ENCODE measurements at regions not wholly inside any gene's neighbourhood (a gene's known extent, or its start where the extent isn't known, plus 50 kb on each side); places are given as distances from the start of the nearest gene placed in this dataset.
A peak's percentile ranks its signal among the peaks of the same experiment; 100 is the strongest.

GRCh38 chr5:162852134-162852533 is 585.3 kb upstream of the CCNG1 start:
- no peaks in the 10 kb centered on the region for H3K4me1 ChIP-seq (ENCODE audit: control insufficient read depth, insufficient read depth, low read length, poor library complexity, severe bottlenecking)
- no peak overlapping the region for H3K4me3 ChIP-seq (ENCODE audit: low read depth, low read length)
- Mint-ChIP-seq H3K27me3 (no peaks in the 10 kb centered on the region), H3K27ac (no peak overlapping the region), H3K36me3 (no peaks in the 10 kb centered on the region), H3K4me3 (no peak overlapping the region), H3K9me3 (peaks cover 4 to 26% (median 8%) of the 10 kb centered on the region in 7 donors), H3K4me1 (no peaks in the 10 kb centered on the region)
- H3K36me3 ChIP-seq (ENCODE audit: control insufficient read depth, insufficient read depth, low read length), result no peaks in the 10 kb centered on the region
- H3K9me3 ChIP-seq (ENCODE audit: control insufficient read depth in 2 of 2, low read length in 2 of 2), result peaks cover 3 to 4% of the 10 kb centered on the region in 2 experiments
- no peak for DNase-seq
- no peak for ATAC-seq (ENCODE audit: low read depth in 2 of 2)
- no peaks in the 10 kb centered on the region for H3K27me3 ChIP-seq (ENCODE audit: control insufficient read depth, insufficient read depth, low read length)
- no peak overlapping the region for H3K27ac ChIP-seq (ENCODE audit: insufficient read depth, low read length, poor library complexity, severe bottlenecking)

- DNase-seq (no peak), ATAC-seq (ENCODE audit: low read depth in 2 of 2) (no peak)
- Histone ChIP-seq H3K9me3 (ENCODE audit: control insufficient read depth in 2 of 2, low read length in 2 of 2) (peaks cover 6 to 14% of the 10 kb centered on the region in 2 experiments), H3K4me3 (ENCODE audit: low read depth, low read length) (no peak overlapping the region), H3K27me3 (ENCODE audit: control insufficient read depth, insufficient read depth, low read length) (no peaks in the 10 kb centered on the region), H3K36me3 (ENCODE audit: control insufficient read depth, insufficient read depth, low read length) (no peaks in the 10 kb centered on the region), H3K27ac (ENCODE audit: insufficient read depth, low read length, poor library complexity, severe bottlenecking) (no peak overlapping the region), H3K4me1 (ENCODE audit: control insufficient read depth, insufficient read depth, low read length, poor library complexity, severe bottlenecking) (no peaks in the 10 kb centered on the region)
- Mint-ChIP-seq H3K9me3 (peaks cover 2 to 18% (median 8%) of the 10 kb centered on the region in 7 donors), H3K36me3 (no peaks in the 10 kb centered on the region), H3K4me3 (no peak overlapping the region), H3K27ac (no peak overlapping the region), H3K4me1 (no peaks in the 10 kb centered on the region), H3K27me3 (no peaks in the 10 kb centered on the region)
These were observed 578.6 kb upstream of the CCNG1 start for GRCh38 chr5:162858770-162859169.

DNA sequence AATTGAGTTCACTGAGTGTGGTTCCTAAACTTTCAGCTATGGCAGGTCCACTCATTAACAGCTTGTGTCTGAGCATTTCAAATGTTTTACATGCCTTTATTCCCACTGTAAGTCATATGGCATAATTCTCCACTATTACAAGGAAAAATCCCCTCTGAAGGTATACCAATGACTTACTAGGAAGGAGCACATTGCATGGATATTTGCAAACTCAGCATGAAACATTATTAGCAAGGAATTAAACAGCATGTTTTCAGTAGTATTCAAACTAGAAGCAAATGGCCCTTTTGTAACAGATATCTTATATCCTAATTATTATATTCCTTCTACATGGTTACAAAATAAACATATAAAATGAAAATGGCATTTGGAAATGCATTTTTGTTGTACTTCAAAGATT is 566.4 kb upstream of the CCNG1 start:
- Mint-ChIP-seq H3K4me3 (peak overlapping the region in 1 of 4 donors; percentile 38), H3K9me3 (peaks cover 6 to 27% (median 10%) of the 10 kb centered on the region in 7 donors)

GRCh38 chr5:162882629-162883028 is 554.8 kb upstream of the CCNG1 start:
- H3K36me3 Mint-ChIP-seq, result no peaks in the 10 kb centered on the region
- no peaks in the 10 kb centered on the region for H3K27me3 Mint-ChIP-seq

More for the DNA sequence above, 566.4 kb upstream of the CCNG1 start:
- H3K27me3 ChIP-seq (ENCODE audit: control insufficient read depth, insufficient read depth, low read length), result no peaks in the 10 kb centered on the region
- Mint-ChIP-seq H3K27me3 (no peaks in the 10 kb centered on the region), H3K27ac (no peak overlapping the region), H3K36me3 (no peaks in the 10 kb centered on the region), H3K4me1 (no peaks in the 10 kb centered on the region)
- no peaks in the 10 kb centered on the region for H3K36me3 ChIP-seq (ENCODE audit: control insufficient read depth, insufficient read depth, low read length)
- ATAC-seq (ENCODE audit: low read depth in 2 of 2) (no peak), DNase-seq (no peak)
- H3K27ac ChIP-seq (ENCODE audit: insufficient read depth, low read length, poor library complexity, severe bottlenecking), result no peak overlapping the region
- peaks cover 0 to 5% of the 10 kb centered on the region in 2 experiments for H3K9me3 ChIP-seq (ENCODE audit: control insufficient read depth in 2 of 2, low read length in 2 of 2)
- H3K4me1 ChIP-seq (ENCODE audit: control insufficient read depth, insufficient read depth, low read length, poor library complexity, severe bottlenecking), result no peaks in the 10 kb centered on the region
- no peak overlapping the region for H3K4me3 ChIP-seq (ENCODE audit: low read depth, low read length)

GRCh38 chr5:162886717-162887116 is 550.7 kb upstream of the CCNG1 start:
- DNase-seq, result no peak
- H3K27ac ChIP-seq (ENCODE audit: insufficient read depth, low read length, poor library complexity, severe bottlenecking), result no peak overlapping the region
- Mint-ChIP-seq H3K27me3 (no peaks in the 10 kb centered on the region), H3K4me3 (no peak overlapping the region), H3K9me3 (peaks cover 0 to 14% (median 6%) of the 10 kb centered on the region in 7 donors), H3K4me1 (no peaks in the 10 kb centered on the region), H3K27ac (no peak overlapping the region), H3K36me3 (no peaks in the 10 kb centered on the region)
- no peak overlapping the region for H3K4me3 ChIP-seq (ENCODE audit: low read depth, low read length)
- ATAC-seq (ENCODE audit: low read depth in 2 of 2), result no peak
- H3K36me3 ChIP-seq (ENCODE audit: control insufficient read depth, insufficient read depth, low read length), result no peaks in the 10 kb centered on the region
- H3K27me3 ChIP-seq (ENCODE audit: control insufficient read depth, insufficient read depth, low read length), result no peaks in the 10 kb centered on the region
- H3K4me1 ChIP-seq (ENCODE audit: control insufficient read depth, insufficient read depth, low read length, poor library complexity, severe bottlenecking), result no peaks in the 10 kb centered on the region
- no peaks in the 10 kb centered on the region for H3K9me3 ChIP-seq (ENCODE audit: control insufficient read depth in 2 of 2, low read length in 2 of 2)

More at GRCh38 chr5:162882629-162883028, 554.8 kb upstream of the CCNG1 start:
- H3K27me3 ChIP-seq (ENCODE audit: control insufficient read depth, insufficient read depth, low read length), result no peaks in the 10 kb centered on the region
- H3K36me3 ChIP-seq (ENCODE audit: control insufficient read depth, insufficient read depth, low read length), result no peaks in the 10 kb centered on the region
- H3K9me3 ChIP-seq (ENCODE audit: control insufficient read depth in 2 of 2, low read length in 2 of 2), result no peaks in the 10 kb centered on the region
- ATAC-seq (ENCODE audit: low read depth in 2 of 2), result no peak
- H3K4me3 Mint-ChIP-seq, result no peak overlapping the region
- H3K4me1 ChIP-seq (ENCODE audit: control insufficient read depth, insufficient read depth, low read length, poor library complexity, severe bottlenecking), result no peaks in the 10 kb centered on the region
- peaks cover 0 to 12% (median 6%) of the 10 kb centered on the region in 7 donors for H3K9me3 Mint-ChIP-seq
- no peak overlapping the region for H3K27ac ChIP-seq (ENCODE audit: insufficient read depth, low read length, poor library complexity, severe bottlenecking)
- H3K4me3 ChIP-seq (ENCODE audit: low read depth, low read length), result no peak overlapping the region
- no peaks in the 10 kb centered on the region for H3K4me1 Mint-ChIP-seq
- DNase-seq, result no peak
- no peak overlapping the region for H3K27ac Mint-ChIP-seq

DNA sequence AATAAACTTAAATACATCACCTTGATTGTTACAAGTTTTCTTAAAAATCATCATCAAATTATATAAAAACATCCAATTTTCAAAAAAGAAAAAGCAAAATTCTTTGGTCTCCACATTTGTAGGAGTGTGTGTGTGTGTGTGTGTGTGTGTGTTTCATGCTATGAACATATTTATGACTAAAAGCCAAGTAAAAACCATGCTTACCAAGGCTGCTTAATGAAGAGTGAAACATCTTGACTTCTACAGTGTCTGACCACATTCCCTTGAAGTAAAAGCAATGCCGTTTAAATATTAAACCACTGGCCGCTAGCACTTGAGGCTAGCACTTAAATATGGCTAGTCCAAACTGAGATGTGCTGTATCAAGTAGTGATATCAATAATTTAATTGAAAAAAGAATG is 549.1 kb upstream of the CCNG1 start:
- ATAC-seq (ENCODE audit: low read depth in 2 of 2), result no peak

GRCh38 chr5:162911873-162912272 is 525.5 kb upstream of the CCNG1 start:
- Histone ChIP-seq H3K36me3 (ENCODE audit: control insufficient read depth, insufficient read depth, low read length) (no peaks in the 10 kb centered on the region), H3K4me3 (ENCODE audit: low read depth, low read length) (no peak overlapping the region), H3K27ac (ENCODE audit: insufficient read depth, low read length, poor library complexity, severe bottlenecking) (no peak overlapping the region), H3K27me3 (ENCODE audit: control insufficient read depth, insufficient read depth, low read length) (no peaks in the 10 kb centered on the region), H3K4me1 (ENCODE audit: control insufficient read depth, insufficient read depth, low read length, poor library complexity, severe bottlenecking) (no peaks in the 10 kb centered on the region), H3K9me3 (ENCODE audit: control insufficient read depth in 2 of 2, low read length in 2 of 2) (no peaks in the 10 kb centered on the region)
- Mint-ChIP-seq H3K9me3 (peaks cover 0 to 7% (median 3%) of the 10 kb centered on the region in 7 donors), H3K27ac (no peak overlapping the region), H3K27me3 (no peaks in the 10 kb centered on the region), H3K36me3 (no peaks in the 10 kb centered on the region), H3K4me3 (no peak overlapping the region), H3K4me1 (no peaks in the 10 kb centered on the region)
- ATAC-seq (ENCODE audit: low read depth in 2 of 2) (no peak), DNase-seq (no peak)

More for the DNA sequence above, 549.1 kb upstream of the CCNG1 start:
- Mint-ChIP-seq H3K4me1 (no peaks in the 10 kb centered on the region), H3K4me3 (no peak overlapping the region), H3K36me3 (no peaks in the 10 kb centered on the region), H3K27me3 (no peaks in the 10 kb centered on the region), H3K27ac (no peak overlapping the region), H3K9me3 (peaks cover 0 to 18% (median 3%) of the 10 kb centered on the region in 7 donors)
- Histone ChIP-seq H3K4me1 (ENCODE audit: control insufficient read depth, insufficient read depth, low read length, poor library complexity, severe bottlenecking) (no peaks in the 10 kb centered on the region), H3K4me3 (ENCODE audit: low read depth, low read length) (no peak overlapping the region), H3K27me3 (ENCODE audit: control insufficient read depth, insufficient read depth, low read length) (no peaks in the 10 kb centered on the region), H3K36me3 (ENCODE audit: control insufficient read depth, insufficient read depth, low read length) (no peaks in the 10 kb centered on the region), H3K9me3 (ENCODE audit: control insufficient read depth in 2 of 2, low read length in 2 of 2) (no peaks in the 10 kb centered on the region), H3K27ac (ENCODE audit: insufficient read depth, low read length, poor library complexity, severe bottlenecking) (no peak overlapping the region)
- no peak for DNase-seq

GRCh38 chr5:162916368-162916767 is 521.0 kb upstream of the CCNG1 start:
- no peak for ATAC-seq (ENCODE audit: low read depth in 2 of 2)
- Mint-ChIP-seq H3K4me1 (no peaks in the 10 kb centered on the region), H3K9me3 (peaks cover 0 to 19% (median 4%) of the 10 kb centered on the region in 7 donors), H3K27me3 (no peaks in the 10 kb centered on the region), H3K4me3 (no peak overlapping the region), H3K36me3 (no peaks in the 10 kb centered on the region), H3K27ac (no peak overlapping the region)
- H3K9me3 ChIP-seq (ENCODE audit: control insufficient read depth in 2 of 2, low read length in 2 of 2), result no peaks in the 10 kb centered on the region
- H3K4me3 ChIP-seq (ENCODE audit: low read depth, low read length), result no peak overlapping the region
- no peaks in the 10 kb centered on the region for H3K4me1 ChIP-seq (ENCODE audit: control insufficient read depth, insufficient read depth, low read length, poor library complexity, severe bottlenecking)
- H3K27me3 ChIP-seq (ENCODE audit: control insufficient read depth, insufficient read depth, low read length), result no peaks in the 10 kb centered on the region
- DNase-seq, result no peak
- H3K27ac ChIP-seq (ENCODE audit: insufficient read depth, low read length, poor library complexity, severe bottlenecking), result no peak overlapping the region
- no peaks in the 10 kb centered on the region for H3K36me3 ChIP-seq (ENCODE audit: control insufficient read depth, insufficient read depth, low read length)

Data from CD4-positive, CD25-positive, alpha-beta regulatory T cell (primary cell).